Thyroid gland (tissue), 4 donors: ENCODE measurements at regions not wholly inside any gene's neighbourhood (a gene's known extent, or its start where the extent isn't known, plus 50 kb on each side); places are given as distances from the start of the nearest gene placed in this dataset.
"Not testable (repeated sequence)": the region's sequence is repeated elsewhere in the genome, so short reads cannot be mapped to it uniquely, and the experiment has no call there.

Experiments
- CTCF ChIP-seq, 6 experiments: fragments of 200-600 bp in 3 of 6; fragments of 450-650 bp in 3 of 6; sonication (generic) in 3 of 6; IDR thresholded peaks; one replicate each; pipeline ENCODE4 v1.5.1; 2016 to 2019; ENCODE audit warnings: antibody characterized with exemption in 6 of 6, mild to moderate bottlenecking in 2 of 6, inconsistent platforms in 1 of 6, moderate library complexity in 1 of 6
- POLR2A ChIP-seq, 2 donors: fragments of 450-650 bp; IDR thresholded peaks; one replicate each; pipeline ENCODE4 v1.6.1; 2017; ENCODE audit warnings: antibody characterized with exemption in 2 of 2, mild to moderate bottlenecking in 2 of 2, moderate library complexity in 1 of 2

GRCh38 chr2:51779723-51780122, 747.8 kb upstream of the NRXN1 start:
- TF ChIP-seq CTCF, POLR2A (IDR thresholded peaks at IDR 0.05): not testable (repeated sequence)
